ENCODE measurements at regions not wholly inside any gene's neighbourhood (a gene's known extent, or its start where the extent isn't known, plus 50 kb on each side); places are given as distances from the start of the nearest gene placed in this dataset.

GRCh38 chr12:12010277-12011039 lies 60.3 kb upstream of the BCL2L14 start:
- no peak overlapping the region for H3K4me3 ChIP-seq (ENCODE audit: low read depth, low read length)
- peak; percentile 89 for DNase-seq (ENCODE audit: low read depth, low spot score)
- in situ Hi-C loops (cut with HindIII; ENCODE audit: low sequenced_read_pairs), result no loop called here
- TF ChIP-seq CTCF (IDR thresholded peaks at IDR 0.05; ENCODE audit: low read depth, low read length), result no peak

DNA sequence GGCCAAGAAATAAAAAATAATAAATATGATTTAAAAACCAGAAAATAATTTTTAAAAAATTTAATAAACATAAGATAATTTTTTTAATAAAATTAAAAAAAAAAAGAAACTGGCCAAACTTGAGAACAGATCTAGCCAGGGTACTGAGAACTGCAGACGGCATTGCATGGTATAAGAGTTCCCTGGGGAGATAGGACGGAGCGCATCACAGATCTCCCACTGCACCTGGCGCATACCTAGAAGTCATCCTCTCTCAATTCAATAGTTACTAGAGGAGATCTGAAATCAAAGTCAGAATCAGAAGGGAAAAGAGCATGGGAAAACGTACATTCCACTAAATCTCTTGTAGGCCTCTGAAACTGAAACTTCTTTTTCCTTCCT lies 58.9 kb upstream of the BCL2L14 start:
- in situ Hi-C loops (cut with HindIII; ENCODE audit: low sequenced_read_pairs), result no loop called here
- no peak for DNase-seq (ENCODE audit: low read depth, low spot score)
- TF ChIP-seq CTCF (IDR thresholded peaks at IDR 0.05; ENCODE audit: low read depth, low read length), result no peak
- H3K4me3 ChIP-seq (ENCODE audit: low read depth, low read length), result no peak overlapping the region

GRCh38 chr12:12015073-12015685 lies 55.6 kb upstream of the BCL2L14 start:
- no peak for TF ChIP-seq CTCF (IDR thresholded peaks at IDR 0.05; ENCODE audit: low read depth, low read length)
- H3K4me3 ChIP-seq (ENCODE audit: low read depth, low read length), result no peak overlapping the region
- in situ Hi-C loops (cut with HindIII; ENCODE audit: low sequenced_read_pairs), result no loop called here
- no peak for DNase-seq (ENCODE audit: low read depth, low spot score)

GRCh38 chr12:12016284-12017100 lies 54.2 kb upstream of the BCL2L14 start:
- no peak overlapping the region for H3K4me3 ChIP-seq (ENCODE audit: low read depth, low read length)
- TF ChIP-seq CTCF (IDR thresholded peaks at IDR 0.05; ENCODE audit: low read depth, low read length), result no peak
- DNase-seq (ENCODE audit: low read depth, low spot score), result no peak
- in situ Hi-C loops (cut with HindIII; ENCODE audit: low sequenced_read_pairs), result no loop called here

DNA sequence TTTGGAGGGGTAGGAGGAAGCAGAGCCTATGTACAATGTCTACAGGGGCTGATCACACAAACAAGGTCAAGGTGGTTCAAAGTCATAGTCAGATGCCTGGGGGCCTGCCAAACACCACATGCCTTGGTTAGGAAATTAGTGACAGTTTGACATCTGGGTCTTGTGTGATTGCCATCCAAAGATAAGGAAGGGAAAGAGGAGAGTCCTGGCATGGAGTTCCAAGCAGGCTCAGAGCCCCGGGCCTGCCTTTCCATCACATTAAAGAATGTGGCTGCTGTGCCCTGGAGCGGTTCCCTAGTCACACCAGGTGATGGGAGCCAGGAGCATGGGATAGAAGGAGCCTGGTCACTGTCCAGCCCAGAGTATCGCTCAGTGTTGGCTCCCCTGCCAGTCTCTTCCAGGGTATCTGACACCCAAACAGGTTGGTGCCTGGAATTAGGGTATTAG lies 53.6 kb upstream of the BCL2L14 start:
- no peak for DNase-seq (ENCODE audit: low read depth, low spot score)
- in situ Hi-C loops (cut with HindIII; ENCODE audit: low sequenced_read_pairs), result no loop called here
- H3K4me3 ChIP-seq (ENCODE audit: low read depth, low read length), result no peak overlapping the region
- no peak for TF ChIP-seq CTCF (IDR thresholded peaks at IDR 0.05; ENCODE audit: low read depth, low read length)

DNA sequence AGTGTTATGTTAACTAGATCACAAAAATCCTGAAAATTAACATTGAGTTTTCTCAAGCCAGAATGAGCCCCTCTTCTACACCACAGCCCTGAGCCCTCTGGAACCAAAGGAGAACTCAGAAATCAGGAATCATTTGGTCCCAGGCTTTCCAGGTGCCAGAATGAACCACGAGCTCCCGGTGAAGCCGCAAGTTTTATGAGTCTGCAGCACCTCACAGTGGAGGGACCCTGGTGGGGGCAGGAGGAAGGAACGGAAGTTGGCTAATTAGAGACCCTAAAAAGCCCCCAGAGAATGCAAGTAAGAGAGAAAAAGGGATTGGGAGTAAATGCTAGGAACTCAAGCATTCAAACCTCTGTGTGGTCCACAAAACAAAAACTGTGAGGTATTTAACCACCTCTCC lies 52.9 kb upstream of the BCL2L14 start:
- TF ChIP-seq CTCF (IDR thresholded peaks at IDR 0.05; ENCODE audit: low read depth, low read length), result peak; percentile 41
- no peak overlapping the region for H3K4me3 ChIP-seq (ENCODE audit: low read depth, low read length)
- DNase-seq (ENCODE audit: low read depth, low spot score), result no peak
- in situ Hi-C loops (cut with HindIII; ENCODE audit: low sequenced_read_pairs), result no loop called here
